NCI-H146 treated with DMSO at 0.1 percent for 48 hours (cell line): ENCODE measurements at regions not wholly inside any gene's neighbourhood (a gene's known extent, or its start where the extent isn't known, plus 50 kb on each side); places are given as distances from the start of the nearest gene placed in this dataset.
"Not testable (repeated sequence)": the region's sequence is repeated elsewhere in the genome, so short reads cannot be mapped to it uniquely, and the experiment has no call there.

Source experiments
- DNase-seq: peaks from one replicate; lab custom pipeline; 2025; ENCODE audit not compliant: unreplicated experiment; lab: John Stamatoyannopoulos, UW

GRCh38 chr20:25991051-25991755 lies 294.6 kb upstream of the ZNF337 start:
- DNase-seq = no peak

DNA sequence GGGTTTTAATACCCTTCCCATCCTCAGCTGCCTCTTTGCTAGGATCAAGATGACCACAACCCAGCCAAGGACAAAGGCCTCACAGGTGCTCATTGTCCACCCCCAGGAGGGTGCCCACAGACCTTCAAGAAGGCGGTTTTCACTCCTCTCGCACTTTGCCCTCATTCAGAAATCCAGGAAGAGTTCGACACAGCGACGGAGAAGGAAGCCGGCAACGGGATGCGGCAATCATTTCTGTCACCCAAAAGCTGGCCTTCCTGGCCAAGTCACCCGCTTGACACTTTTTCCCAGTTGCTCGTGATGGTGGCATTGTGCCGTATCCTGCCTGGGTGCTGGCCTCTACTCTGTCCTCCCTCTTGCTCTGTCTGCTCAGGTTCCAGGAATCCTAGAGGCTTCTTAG lies 293.0 kb upstream of the ZNF337 start:
- DNase-seq = not testable (repeated sequence)

DNA sequence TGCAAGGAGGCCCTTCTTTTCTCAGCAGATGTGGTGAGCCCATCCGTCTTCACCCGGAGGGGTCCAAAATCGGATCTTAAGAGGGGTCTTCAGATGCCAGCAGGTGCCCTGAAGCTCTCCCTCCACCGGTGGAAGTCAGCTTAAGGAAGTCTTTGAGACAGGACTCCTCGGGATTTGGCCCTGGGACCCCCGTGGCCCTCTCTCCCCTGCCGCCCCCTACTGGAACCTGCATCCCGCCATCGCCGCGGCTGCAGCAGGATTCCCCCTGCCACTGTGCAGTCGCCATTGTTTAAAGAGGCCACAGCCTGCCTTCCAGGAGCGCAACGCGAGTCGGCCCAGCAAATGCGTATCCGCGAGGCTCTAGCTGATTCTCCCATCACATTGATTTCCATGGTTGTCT lies 292.5 kb upstream of the ZNF337 start:
- DNase-seq = no peak

DNA sequence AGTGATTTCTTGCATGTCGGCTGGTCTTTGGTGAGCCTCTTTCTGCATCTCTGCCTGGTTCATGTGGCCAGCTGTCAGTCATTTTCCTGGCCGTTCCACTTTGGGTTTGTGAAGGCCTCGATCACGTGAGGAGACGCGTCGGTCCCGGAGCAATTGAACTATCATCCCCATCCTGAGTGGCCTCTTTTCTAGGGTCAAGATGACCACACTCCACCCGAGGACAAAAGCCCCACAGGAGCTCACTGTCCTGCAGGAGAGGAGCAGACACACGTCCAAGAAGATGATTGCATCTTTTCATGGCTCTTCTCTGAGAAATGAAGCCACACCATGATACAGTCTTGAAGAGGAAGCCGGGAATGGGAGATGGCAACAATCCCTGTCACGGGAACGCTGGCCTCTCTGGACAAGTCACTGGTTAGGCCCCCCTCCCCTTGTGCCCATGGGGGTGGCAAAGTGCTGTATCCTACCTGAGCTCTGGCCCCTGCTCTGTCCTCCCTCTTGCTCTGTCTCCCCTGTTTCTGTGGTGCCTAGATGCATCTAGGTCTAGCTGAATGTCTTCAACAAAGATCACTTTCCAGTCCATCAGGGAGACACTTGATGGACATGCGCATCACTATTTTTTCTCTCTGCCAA lies 291.4 kb upstream of the ZNF337 start:
- DNase-seq = not testable (repeated sequence)

- DNase-seq = peak; percentile 30
Measured at GRCh38 chr20:25987073-25987927, 290.6 kb upstream of the ZNF337 start.

DNA sequence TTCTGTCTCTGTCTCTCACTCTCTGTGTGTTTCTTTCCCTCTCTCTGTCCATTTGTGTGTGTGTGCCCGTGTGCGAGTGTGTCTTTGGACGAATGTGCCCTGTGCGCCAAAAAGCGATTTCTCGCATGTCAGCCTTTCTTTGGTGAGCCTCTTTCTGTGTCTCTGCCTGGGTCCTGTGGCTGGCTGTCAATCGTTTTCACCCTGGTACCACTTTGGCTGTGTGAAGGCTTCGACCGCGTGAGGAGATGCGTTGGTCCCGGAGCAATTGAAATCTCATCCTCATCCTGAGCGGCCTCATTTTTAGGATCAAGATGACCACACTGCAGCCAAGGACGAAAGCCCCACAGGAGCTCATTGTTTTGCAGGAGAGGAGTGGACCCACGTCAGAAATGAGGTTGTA lies 288.9 kb upstream of the ZNF337 start:
- no peak for DNase-seq

DNA sequence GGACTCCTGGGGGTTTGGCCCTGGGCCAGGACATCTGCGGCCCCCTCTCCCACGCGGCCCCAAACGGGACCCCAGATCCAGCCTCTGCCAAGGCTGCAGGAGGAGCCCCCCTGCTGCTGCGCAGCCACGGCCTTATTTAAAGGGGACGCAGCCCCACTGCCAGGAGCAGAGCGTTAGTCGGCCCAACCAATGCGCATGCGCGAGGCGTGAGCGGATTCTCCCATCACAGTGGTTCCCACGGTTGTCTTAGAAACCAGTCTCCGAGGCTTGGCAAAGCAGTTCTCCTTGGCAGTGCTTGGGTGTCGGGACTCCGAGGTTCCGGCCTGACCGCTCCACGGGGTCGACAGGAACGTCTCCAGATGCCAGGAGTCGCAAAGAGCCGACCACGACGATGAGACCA lies 288.3 kb upstream of the ZNF337 start:
- DNase-seq = no peak

DNA sequence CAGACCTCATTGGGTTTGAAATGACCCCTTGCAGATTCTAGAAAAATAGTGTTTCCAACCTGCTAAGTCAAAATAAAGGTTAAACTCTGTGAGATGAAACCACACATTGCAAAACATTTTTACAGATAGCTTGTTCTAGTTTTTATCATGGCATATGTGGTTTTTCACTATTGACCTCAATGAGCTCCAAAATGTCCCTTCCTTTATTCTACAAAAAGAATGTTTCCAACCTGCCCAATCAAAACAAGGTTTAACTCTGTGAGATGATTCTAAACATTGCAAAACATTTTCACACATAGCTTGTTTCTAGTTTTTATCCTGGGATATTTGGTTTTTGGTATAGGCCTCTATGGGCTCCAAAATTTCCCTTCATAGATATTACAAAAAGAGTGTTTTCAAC lies 286.0 kb upstream of the ZNF337 start:
- DNase-seq = not testable (repeated sequence)

DNA sequence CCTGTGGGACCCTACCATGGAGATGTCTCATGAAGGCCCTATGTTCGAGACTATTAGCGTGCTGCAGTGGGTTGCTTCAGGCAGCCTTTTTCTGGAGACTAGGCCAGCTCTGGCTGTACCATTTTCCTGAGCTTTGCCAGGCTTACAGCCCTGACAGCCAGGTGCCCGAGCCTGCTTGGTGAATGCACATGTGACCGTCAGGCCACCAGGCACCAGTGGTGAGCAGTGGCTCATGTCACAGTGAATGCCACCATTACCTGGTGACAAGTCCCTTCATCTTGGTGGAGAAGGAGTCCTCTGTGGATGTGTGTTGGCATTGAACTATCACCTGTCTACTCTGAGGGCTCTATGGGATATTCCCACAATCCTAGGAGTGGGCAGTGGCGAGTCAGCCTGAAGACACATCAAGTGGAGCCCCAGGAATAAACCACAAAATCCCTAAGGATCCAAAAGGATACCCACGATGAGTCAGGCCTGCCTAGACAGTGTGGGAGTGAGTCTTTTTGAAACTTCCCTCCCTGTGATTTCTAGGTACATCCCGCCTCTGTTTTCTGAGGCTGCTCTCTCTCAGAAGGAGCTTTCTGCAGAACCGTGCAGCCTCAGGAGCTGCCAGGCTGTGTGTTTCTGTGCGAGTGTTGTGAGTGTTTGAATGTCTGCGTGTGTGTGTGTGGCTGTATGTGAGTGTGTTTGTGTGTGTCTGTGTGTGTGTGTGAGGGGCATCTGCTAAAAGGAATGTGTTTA lies 282.0 kb upstream of the ZNF337 start:
- not testable (repeated sequence) for DNase-seq

- DNase-seq = not testable (repeated sequence)
Measured at GRCh38 chr20:25975816-25976215, 279.2 kb upstream of the ZNF337 start.

DNA sequence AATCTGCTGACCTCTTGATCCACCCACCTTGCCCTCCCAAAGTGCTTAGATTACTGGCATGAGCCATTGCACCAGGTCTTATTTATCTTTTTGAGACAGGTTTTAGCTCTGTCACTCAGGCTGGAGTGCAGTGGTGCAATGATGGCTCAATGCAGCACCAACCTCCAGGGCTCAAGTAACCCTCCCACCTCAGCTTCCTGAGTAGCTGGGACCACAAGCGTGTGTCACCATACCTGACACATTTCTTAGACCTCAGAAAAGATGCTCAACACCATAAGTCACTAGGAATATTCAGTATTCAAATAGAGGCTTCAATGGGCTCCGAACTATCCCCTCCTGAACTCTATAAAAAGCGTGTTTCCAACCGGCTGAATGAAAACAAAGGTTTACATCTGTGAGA lies 268.6 kb upstream of the ZNF337 start:
- DNase-seq = not testable (repeated sequence)

DNA sequence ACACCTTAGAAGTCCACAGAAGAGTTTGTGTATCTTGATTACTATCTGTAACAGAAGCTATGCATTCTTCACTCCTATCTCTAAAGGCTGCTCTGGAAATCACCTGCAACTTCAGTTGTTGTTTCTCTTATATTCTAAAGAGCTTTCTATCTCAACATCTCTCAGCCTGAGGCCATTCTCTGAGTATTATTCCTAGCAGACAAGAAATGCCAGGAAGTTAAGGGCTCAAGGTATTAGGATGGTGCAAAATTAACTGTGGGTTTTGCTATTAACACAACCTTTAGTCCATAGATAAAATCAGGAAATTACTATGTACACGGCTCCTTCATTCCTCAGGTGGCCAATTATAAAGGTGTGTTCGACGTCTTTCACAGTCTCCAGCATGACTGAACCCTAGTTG lies 257.2 kb upstream of the ZNF337 start:
- not testable (repeated sequence) for DNase-seq

- not testable (repeated sequence) for DNase-seq
Measured at GRCh38 chr20:25935230-25935629, 238.6 kb upstream of the ZNF337 start.

- DNase-seq = not testable (repeated sequence)
Measured at GRCh38 chr20:25932806-25933205, 236.2 kb upstream of the ZNF337 start.

- DNase-seq = not testable (repeated sequence)
Measured at GRCh38 chr20:25932170-25932569, 235.5 kb upstream of the ZNF337 start.

- not testable (repeated sequence) for DNase-seq
Measured at GRCh38 chr20:25902321-25902720, 205.7 kb upstream of the ZNF337 start.

- not testable (repeated sequence) for DNase-seq
Measured at GRCh38 chr20:25898663-25899062, 202.0 kb upstream of the ZNF337 start.

DNA sequence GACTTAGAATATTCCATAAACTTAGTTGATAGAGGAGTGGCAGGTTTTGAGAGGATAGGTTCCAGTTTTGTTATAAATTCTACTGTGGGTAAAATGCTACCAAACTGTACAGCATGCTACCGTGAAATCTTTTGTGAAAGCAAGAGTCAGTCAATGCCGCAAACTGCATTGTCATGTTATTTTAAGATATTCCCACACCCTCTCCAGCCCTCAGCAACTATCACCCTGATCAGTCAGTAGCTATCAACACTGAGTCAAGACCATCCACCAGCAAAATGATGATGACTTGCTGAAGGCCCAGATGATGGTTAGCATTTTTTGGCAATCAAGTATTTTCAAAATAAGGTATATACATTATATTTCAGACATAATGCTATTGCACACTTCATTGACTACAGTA lies 182.4 kb upstream of the ZNF337 start:
- DNase-seq = not testable (repeated sequence)

- DNase-seq = not testable (repeated sequence)
Measured at GRCh38 chr20:25868650-25868979, 172.0 kb upstream of the ZNF337 start.

DNA sequence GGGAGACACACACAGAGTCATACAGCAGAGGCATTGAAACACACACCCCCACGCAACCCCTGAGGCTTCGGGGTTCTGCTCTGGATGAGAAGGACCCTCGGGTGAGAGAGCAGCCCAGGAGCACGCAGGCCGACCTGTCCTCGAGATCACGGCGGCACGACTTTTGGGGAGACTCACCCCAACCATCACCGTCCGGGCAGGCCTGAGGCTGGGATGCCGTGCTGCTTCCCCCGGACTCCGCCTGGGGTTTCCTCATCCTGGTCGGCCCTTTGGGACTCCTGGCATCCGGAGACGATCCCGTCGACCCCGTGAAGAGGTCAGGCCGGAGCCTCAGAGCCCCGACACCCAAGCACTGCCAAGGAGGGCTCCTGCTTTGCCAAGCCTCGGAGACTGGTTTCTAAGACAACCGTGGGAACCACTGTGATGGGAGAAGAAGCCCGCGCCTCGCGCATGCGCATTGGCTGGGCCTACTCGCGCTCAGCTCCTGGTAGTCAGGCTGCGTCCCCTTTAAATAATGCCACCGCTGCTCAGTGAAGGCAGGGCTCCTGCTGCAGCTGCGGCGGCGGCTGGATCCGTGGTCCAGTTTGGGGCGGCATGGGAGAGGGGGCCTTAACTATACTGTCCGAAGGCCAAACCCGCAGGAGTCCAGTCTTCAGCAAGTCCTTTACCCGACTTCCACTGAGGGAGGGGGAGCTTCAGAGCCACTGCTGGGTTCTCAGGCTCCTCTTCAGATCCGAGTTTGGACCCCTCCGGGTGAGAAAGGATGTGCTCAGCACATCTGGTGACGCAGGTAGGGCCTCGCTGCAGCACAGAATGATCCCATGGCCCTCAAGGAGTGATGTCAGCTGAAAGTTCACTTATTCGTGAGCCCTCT lies 171.4 kb upstream of the ZNF337 start:
- no peak for DNase-seq
